Pulmonary artery endothelial cell (primary cell): ENCODE measurements at regions not wholly inside any gene's neighbourhood (a gene's known extent, or its start where the extent isn't known, plus 50 kb on each side); places are given as distances from the start of the nearest gene placed in this dataset.
A peak's percentile ranks its signal among the peaks of the same experiment; 100 is the strongest.

Source experiments
- DNase-seq: peaks from one replicate; pipeline ENCODE4 v3.0.0-alpha.2; 2011; ENCODE audit warnings: low read depth, low spot score

DNA sequence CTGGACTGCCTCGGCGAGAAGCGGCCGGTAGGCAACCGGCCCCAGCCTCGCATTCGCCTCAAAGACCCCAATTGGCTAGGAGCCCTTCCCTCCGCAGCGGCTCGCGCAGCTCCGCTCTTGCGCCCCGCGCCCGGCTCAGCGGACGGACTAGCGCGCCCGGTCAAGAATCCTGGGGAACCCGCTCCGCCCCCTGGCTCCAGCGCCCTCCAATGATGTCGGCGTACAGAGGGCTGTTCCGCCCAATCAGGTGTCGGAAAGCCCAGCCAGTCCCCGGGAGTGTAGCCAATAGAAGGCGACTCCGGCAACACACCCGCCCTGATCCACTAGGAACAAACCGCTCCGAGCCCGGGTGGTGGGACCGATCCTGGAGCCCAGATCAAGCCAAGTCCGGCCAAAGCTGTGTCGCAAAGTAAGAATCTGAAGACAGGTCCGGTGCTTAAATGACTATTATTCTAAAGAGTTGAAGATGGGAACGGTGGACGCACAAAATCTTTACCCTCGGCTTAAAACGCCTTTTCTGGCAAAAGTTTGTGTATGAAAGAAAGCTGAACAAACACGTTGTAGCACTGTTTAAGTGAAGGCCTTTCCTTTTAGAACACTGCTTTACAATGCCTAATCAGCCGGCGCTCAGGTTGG lies 132.2 kb downstream of the OGFRL1 start:
- DNase-seq = peak; percentile 92

DNA sequence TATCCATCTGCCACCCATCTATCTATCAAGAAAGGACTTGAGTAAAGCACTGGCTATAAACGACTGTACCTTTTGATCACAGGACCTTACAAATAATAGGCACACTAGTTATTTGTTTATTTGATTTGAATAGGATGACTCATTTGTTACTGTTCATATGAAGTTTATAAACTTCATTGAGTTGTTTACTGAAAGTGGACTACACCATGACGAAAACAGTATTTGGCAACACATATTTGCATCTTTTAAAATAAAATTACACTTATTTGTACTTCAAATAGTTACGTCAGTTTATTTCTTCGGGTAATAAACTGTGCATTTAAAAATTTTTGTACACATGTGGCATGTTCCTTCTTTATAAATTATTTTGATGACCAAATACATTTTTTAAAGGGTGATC lies 133.0 kb downstream of the OGFRL1 start:
- no peak for DNase-seq

DNA sequence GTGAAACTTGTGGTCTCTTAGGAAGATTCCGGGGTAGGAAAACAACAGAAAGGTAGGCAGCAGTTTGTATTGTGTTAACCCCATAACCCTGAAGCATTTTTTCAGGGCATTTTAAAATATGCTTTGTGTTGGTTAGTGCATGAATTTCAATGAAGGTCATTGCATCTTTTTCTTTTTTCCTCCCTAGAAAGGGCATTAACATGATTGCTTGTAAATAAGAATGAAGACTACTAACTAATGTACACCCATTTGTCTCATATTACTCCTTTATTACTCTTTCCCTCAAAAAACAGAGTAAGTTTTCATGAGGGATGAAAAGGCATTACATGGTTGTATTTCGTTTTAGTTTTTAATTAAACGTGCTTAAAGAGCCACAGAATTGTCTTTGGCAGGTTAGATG lies 141.4 kb downstream of the OGFRL1 start:
- DNase-seq = no peak

DNA sequence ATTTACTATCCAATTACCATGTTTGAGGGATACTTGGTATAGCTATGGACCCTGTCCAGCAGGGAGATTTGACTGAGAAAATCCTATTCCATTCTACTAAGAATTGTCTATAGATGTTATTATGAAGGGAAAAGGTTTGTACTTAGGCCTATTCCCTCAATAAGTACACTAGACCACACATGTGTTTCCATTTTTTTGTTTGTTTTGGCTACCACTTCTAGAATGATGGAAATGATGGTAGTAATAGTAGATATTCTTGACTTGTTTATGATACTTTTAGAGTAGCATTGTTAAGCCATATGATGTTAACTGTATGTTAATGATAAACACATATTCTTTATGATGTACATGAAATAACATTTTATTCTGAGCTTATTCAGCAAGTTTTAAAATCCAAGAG lies 144.8 kb downstream of the OGFRL1 start:
- DNase-seq = no peak

DNA sequence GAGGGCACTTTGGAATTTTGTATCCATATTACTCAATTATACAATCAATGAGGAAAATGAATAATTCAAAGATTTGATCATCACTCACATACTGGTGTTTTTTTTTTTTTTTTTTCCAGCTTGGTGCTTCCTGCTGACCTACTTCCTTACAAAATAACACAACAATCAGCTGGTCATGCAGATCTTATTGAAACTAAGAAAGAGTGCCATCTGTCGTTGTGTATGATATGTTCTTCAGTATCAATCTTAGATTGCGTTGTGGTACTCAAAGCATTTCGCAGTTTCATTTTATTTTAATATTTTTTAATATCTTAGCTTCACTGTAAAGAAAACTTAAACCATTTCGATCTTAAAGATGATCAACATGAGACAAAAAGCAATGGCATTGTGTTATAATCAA lies 155.6 kb downstream of the OGFRL1 start:
- no peak for DNase-seq

DNA sequence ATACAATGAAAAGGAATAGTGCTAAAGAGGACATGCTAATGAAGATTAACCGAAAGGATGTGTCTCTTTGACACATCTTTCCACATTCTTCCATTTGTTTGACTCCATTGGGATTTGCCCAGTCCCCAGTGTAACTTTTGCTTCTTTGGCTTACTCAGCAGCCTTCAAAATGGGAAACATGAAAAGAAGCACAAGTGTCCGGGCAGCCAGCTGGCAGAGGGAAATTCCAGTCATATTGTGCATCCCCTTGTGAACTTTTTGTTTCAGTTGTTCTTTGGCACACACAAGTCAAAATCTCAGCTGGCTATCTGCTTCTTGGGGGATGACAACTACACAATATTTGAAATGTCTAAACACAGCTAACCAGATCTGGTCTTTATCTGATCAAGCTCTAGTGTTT lies 157.4 kb downstream of the OGFRL1 start:
- no peak for DNase-seq

DNA sequence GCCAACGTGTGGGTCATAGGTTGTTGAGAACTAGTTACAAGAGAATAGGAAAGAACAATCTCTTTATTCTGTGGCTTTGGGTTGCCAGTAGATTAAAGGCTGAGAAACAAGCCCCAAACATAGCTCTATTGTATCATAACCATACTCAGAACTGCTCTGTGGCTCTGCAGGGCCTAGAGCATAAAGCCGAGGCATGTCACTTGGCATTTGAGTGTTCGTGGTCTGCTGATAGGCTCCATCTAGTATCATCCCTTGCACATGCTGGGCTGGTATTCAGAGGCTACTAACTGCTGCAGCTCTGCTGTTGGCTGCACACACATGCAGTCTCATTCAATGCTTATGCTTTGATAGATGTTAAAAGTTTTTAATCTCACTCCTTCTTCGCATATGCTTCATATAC lies 157.9 kb downstream of the OGFRL1 start:
- no peak for DNase-seq

DNA sequence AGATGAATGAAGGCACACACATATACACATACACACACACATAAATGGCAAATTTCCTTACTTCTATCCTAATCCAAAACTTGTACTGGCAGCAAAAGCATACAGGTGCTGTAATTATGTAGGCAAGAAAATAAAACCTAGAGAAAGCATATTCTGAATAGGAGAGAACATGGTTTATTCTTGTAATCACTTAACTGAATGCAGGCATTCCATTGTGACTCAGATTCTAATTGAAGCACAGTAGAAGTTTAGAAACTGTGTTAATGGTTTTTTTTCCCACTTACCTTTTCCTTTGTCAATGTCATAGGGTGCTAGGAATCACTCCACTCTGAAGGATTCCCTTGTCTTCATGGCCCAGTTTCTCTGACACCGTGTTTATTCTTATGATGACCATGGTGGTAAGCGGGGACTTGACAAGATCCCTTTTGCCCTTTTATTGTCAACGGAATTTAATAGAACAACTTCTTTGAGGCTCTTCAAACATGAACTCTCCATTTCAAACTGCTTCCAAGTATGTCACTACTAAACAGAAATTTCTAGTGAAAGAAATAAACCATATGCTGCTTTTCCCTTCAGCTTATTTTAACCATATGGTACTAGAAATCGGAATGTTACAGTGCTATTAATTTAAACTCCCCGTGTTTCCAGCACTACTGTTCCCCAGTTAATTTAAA lies 164.2 kb downstream of the OGFRL1 start:
- DNase-seq = no peak

DNA sequence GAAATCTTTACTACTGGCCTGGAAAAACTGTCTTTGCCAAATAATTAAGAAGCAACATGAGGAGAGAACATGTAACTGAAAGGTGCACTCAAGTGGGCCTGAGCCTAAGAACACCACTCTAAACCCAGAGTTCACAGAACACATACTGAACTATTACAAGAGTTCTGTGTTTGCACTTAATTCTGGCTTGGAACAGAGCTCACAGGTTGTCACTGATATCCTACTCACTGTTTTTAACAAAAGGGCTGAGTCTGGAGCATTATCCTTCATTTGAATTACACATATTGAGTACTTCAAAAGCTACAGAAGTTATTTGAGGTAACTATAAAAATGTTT lies 164.7 kb downstream of the OGFRL1 start:
- no peak for DNase-seq

DNA sequence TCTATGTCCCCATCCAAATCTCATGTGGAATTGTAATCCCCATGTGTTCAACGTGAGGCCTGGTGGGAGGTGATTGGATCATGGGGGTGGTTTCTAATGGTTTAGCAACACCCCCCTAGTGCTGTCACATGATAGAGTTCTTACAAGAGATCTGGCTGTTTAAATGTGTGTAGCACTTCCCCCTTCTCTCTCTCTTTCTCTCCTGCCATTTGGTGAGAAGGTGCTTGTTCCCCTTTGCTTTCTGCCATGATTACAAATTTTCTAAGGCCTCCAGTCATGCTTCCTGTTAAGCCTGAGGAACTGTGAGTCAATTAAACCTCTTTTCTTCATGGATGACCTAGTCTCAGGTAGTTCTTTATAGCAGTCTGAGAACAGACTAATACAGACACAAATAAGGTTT lies 165.4 kb downstream of the OGFRL1 start:
- no peak for DNase-seq

DNA sequence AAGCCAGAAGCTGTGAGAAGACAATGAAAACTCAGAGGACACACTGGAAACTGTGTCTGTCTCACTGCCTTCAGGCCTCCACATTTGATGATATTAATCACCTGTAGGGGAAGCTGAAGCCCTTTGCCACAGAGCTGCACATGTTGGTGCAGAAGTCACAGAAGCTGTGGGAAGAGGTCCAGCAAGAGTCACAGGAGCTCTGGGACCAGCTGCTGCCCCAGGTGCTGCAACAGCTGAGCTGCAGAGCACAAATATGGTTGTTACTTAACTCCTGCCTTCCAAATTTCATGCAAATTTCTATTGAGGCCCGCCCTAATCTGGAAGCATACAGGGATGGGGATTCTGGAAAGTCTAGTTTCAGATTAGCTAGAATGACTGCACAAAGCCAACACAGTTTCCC lies 169.3 kb downstream of the OGFRL1 start:
- no peak for DNase-seq

DNA sequence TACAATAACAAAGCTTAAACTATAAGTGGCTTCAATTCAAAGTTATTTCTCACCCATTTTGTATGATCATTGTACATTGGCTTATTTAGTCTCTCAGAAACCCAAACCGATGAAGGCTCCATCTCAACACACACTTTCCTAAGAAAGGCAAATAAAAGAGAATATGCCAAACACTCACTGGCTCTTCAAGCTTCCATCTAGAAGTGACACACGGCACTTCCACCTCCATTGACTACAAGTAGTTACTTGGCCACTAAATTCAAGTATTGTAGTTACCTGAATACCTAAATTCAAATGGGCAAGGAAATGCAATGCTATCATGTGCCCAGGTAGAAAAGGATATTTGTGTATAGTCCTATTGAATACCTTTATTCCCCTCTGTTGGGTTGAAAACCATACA lies 170.6 kb downstream of the OGFRL1 start:
- DNase-seq = no peak

DNA sequence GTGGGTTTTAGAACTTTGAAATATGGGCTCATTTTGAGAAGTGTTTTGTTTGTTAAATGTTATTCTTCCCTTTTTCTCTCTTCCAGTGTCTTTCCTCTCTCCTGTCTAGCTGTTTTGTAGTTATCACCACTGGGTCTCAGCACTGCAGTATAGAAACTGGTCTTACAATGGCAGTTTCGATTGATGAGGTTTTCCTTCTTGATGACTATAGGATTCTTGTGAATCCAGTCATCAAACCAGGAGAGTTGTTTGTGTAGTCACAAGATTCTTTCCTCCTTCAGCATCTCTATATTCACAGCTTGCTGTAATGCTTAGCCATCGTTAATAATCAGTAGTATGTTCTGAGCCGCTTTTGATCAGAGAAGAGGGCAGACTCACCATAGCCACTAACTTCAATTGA lies 172.3 kb downstream of the OGFRL1 start:
- no peak for DNase-seq

DNA sequence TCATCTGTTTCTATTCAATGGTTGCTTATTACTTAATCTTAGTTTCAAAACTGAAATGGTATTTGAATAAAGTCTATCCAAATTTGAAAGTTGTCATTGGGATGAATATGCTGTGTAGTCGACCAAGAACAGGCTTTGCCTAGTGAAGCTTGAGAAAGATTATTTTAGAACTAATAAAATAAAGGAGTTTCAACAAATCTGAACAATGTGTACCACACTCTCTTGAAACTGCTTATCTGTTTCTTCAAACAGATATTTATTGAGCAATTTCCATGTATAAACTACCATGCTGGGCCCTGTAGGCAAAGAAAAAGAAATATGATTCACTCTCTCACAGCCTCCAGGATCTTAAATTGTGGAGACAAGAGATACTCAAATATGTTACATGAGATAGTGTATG lies 174.4 kb downstream of the OGFRL1 start:
- DNase-seq = no peak

DNA sequence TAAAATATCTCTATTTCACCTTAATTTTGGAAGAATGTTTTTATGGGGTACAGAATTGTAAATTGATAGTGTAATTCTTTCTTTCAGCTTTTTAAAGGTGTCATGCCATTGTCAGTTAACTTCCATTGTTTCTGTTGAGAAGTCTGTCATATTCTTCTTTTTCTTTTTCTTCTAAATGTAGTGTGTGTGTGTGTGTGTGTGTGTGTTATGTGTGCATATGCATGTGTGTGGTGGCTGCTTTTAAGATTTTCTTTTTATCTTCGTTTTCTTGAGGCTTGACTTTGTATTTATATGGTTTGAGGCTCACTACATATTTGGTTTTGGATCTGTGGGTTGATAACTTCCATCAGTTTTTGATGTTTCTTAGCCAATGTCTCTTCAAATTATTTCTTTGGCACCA lies 176.5 kb downstream of the OGFRL1 start:
- no peak for DNase-seq

DNA sequence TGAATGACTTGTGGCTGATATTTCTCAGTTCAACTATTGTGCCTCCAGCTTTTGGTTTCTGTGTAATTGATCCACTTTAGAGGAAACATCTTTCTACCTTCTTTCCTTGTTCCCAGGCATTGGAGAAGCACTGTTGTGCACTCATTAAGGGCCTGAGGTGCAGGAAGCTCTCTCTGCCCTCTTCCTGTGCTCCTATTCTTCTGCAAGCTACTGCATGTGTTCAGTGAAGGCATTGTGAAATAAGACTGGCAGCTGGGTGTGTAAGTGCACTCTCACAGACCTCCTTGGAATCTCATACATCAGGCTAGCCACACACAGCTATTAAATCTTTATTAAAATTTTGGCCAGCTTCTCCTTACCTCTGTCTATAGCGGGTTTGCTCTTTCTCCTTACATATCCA lies 177.8 kb downstream of the OGFRL1 start:
- no peak for DNase-seq

DNA sequence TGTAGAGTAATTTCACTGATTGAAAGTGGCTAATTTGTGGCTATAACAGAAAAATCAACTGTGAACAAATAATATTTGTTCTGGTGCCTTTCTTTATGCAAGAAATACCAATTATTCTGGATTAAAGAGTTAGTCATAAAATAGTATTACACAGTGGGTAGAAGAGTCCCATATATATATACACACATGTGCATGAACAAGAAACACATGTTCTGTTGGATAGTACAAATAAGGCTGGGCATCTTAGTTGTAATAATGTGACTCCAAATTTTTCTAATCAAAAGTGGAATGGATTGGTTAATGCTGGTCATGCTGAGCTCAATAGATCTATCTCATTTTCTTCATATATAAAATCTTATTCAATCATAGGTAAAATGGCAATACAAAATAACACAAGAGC lies 179.4 kb downstream of the OGFRL1 start:
- DNase-seq = no peak

DNA sequence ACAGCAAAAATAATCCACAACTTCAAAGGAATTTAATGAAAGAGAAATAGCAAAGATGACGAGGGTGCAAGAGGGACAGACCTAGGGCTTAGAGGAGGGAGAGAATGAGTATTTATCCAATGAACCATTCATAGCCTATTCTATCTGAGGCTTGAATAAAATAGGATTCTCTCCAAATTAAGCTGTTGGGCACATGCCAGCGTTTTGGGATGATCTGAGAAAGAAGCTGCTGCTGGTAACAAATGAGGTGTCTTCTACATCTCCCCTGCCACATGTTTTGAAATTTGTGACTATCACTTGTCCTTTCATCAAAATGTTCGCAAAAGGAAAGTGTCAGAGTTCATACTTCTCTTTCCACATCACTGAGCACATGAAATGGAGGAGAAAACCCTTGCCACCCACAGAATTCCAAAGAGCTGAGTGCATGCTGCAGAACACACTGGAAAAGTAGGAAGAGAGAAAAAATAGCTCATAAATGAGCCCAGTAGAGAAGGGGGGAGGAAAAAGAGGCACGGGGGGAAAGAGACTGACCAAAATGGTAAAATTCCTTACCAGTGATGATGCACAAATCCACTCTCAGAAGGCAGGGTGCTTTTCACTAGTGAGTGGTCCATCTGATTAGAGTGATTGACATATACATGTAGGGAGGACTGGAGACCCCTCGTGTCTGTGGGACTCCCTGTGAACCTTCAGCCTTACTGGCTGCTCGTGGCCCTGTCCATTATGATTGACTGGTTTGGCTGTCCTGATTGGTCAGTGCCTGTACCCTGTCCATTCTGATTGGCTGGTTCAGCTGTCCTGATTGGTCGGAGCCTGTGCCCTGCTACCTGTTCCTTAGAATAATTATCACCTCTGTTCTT lies 180.5 kb downstream of the OGFRL1 start:
- DNase-seq = no peak

DNA sequence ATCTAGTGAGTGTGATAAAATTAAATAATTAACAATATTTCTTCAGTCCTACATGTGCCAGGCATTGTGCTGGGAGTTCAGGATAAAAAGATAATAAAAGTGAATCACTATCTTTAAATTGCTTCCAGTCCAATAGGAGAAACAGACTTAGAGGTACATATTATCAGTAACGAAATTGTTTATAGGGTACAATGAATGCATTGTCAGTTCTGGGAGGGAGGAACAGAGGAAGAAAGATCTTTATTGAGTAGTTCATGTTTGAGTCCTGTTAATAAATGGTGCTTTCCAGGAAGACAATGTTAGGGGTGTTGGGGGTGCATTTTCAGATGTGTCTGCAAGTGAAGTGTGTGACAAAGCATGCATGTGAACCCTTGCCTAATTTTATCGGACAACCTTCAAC lies 183.1 kb downstream of the OGFRL1 start:
- no peak for DNase-seq

DNA sequence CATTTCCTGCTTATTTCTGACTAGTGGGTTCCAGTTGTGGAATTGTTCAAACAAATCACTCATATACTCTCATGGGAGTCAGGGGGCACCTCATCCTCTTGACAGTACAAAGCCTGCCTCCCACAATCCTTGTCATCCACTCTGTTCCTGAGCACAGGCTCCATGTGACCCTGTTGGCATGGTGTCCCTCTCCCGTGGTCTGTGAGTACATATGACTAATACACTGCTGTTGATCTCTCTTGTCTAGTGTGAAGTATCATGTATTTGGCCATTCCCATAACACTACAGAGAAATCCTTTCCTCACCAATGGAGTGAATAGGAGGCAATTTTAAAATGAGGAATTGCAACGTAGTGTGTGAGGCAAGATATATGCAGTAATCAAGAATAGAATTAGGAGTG lies 185.3 kb downstream of the OGFRL1 start:
- DNase-seq = peak; percentile 58

DNA sequence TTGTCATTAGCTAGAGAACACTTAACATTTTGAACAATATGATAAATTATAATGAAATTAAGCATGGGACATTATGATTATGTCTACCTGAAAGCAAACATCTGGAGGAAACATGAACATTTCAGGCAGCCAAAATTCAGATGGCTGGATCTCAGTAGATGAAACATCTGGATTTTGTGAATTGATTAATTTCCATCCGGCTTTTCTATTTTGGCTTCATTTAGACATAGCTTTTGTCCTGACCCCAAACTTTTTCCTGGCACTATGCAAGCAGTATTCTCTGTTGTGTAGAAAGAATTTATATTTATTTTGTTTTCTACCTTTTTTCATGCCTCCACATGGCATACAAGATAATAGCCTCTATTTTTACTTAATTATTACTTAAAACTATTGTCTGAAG lies 186.3 kb downstream of the OGFRL1 start:
- no peak for DNase-seq

DNA sequence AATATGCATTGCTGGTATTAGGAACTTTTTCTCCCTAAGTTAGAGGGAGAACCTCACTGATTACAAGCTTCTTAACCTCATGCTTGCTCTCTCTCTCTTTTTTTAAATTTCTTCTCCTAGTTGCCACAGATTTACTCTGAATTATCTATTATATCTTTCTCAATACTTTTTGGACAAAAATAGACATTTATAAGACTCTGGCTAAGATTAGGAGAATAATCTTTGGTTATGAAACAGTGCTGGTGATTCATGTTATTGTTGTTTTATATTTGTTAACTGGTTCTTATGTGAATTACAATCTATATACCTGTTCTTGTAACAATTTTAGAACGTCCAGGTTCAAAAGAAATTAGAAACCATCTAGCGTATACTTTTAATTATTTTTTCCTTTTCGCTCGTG lies 187.8 kb downstream of the OGFRL1 start:
- DNase-seq = no peak

DNA sequence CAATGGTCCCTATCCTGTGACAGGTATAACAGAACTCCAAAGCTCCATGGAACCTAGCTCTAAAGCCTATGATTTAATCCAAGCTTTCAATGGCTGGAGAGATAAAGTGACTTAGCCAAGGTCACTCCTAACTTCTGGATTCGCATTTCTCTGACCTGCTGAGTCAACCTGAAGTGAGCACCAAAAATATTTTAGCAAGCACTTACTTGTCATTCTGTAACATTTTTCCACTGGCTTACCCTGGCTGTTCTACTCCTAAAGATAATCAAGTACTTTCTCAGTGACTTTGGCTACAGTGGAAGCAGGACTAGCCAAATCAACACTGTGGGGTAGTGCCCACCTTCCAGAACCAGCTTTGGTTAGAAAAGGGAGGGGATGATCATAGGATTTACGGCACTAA lies 188.3 kb downstream of the OGFRL1 start:
- DNase-seq = no peak
